H9 (cell line): ENCODE measurements at regions not wholly inside any gene's neighbourhood (a gene's known extent, or its start where the extent isn't known, plus 50 kb on each side); places are given as distances from the start of the nearest gene placed in this dataset.

Source experiments
- DNase-seq: peaks from one replicate; pipeline ENCODE4 v3.0.0-alpha.2; 2017
- H2AFZ ChIP-seq: one replicate; pipeline ENCODE4 v1.6.1; 2013; ENCODE audit warnings: mild to moderate bottlenecking, low read length, control low read depth, moderate library complexity
- H2AK5ac ChIP-seq: 2 replicates; pipeline ENCODE4 v1.6.1; 2013; ENCODE audit warnings: low read length, control low read depth, mixed read lengths; ENCODE audit not compliant: insufficient read length
- H2BK120ac ChIP-seq: one replicate; pipeline ENCODE4 v1.6.1; 2013; ENCODE audit warnings: low read depth, mild to moderate bottlenecking, low read length, control low read depth, inconsistent platforms; ENCODE audit not compliant: poor library complexity, severe bottlenecking
- H2BK12ac ChIP-seq: 2 replicates; pipeline ENCODE4 v1.6.1; 2013; ENCODE audit warnings: low read length, control low read depth, mixed read lengths, low read depth; ENCODE audit not compliant: insufficient read length
- H2BK15ac ChIP-seq: 2 replicates; pipeline ENCODE4 v1.6.1; 2013; ENCODE audit warnings: low read depth, low read length, control low read depth
- H2BK20ac ChIP-seq: one replicate; pipeline ENCODE4 v1.6.1; 2013; ENCODE audit warnings: low read depth, mild to moderate bottlenecking, low read length, control low read depth, inconsistent platforms; ENCODE audit not compliant: poor library complexity, severe bottlenecking
- H2BK5ac ChIP-seq: 2 replicates; pipeline ENCODE4 v1.6.1; 2013; ENCODE audit warnings: low read length, control low read depth, mixed read lengths; ENCODE audit not compliant: insufficient read length
- H3K14ac ChIP-seq: 2 replicates; pipeline ENCODE4 v1.6.1; 2013; ENCODE audit warnings: low read length, control low read depth; ENCODE audit not compliant: insufficient read depth
- H3K18ac ChIP-seq: 2 replicates; pipeline ENCODE4 v1.6.1; 2013; ENCODE audit warnings: low read depth, mild to moderate bottlenecking, mixed read lengths, low read length, control low read depth; ENCODE audit not compliant: insufficient read length
- H3K23ac ChIP-seq: 2 replicates; pipeline ENCODE4 v1.6.1; 2013; ENCODE audit warnings: low read length, control low read depth, mixed read lengths, low read depth; ENCODE audit not compliant: insufficient read length
- H3K23me2 ChIP-seq: 2 replicates; pipeline ENCODE4 v1.6.1; 2013; ENCODE audit warnings: low read depth, mild to moderate bottlenecking, mixed read lengths, low read length, control low read depth; ENCODE audit not compliant: insufficient read length, poor library complexity, severe bottlenecking
- H3K27ac ChIP-seq: 2 replicates; pipeline ENCODE4 v1.5.1; 2013; ENCODE audit warnings: low read length, control low read depth, mixed read lengths, low read depth; ENCODE audit not compliant: insufficient read length
- H3K27me3 ChIP-seq: 2 replicates; pipeline ENCODE4 v1.6.1; 2013; ENCODE audit warnings: low read length, control low read depth, inconsistent platforms; ENCODE audit not compliant: insufficient read depth
- H3K4ac ChIP-seq: 2 replicates; pipeline ENCODE4 v1.6.1; 2013; ENCODE audit warnings: low read depth, mild to moderate bottlenecking, control low read depth, inconsistent platforms, low read length, moderate library complexity
- H3K4me1 ChIP-seq: 2 replicates; pipeline ENCODE4 v1.6.1; 2013; ENCODE audit warnings: low read length, control low read depth, inconsistent platforms; ENCODE audit not compliant: insufficient read depth
- H3K4me2 ChIP-seq: 2 replicates; pipeline ENCODE4 v1.6.1; 2013; ENCODE audit warnings: low read length, control low read depth, mixed read lengths; ENCODE audit not compliant: insufficient read length, insufficient read depth
- H3K56ac ChIP-seq: 2 replicates; pipeline ENCODE4 v1.6.1; 2013; ENCODE audit warnings: low read depth, mild to moderate bottlenecking, mixed read lengths, low read length, control low read depth; ENCODE audit not compliant: insufficient read length
- H3K79me1 ChIP-seq: 2 replicates; pipeline ENCODE4 v1.6.1; 2013; ENCODE audit warnings: low read depth, mild to moderate bottlenecking, moderate library complexity, low read length, control low read depth, inconsistent platforms; ENCODE audit not compliant: insufficient read depth, poor library complexity, severe bottlenecking
- H3K79me2 ChIP-seq: 2 replicates; pipeline ENCODE4 v1.6.1; 2013; ENCODE audit warnings: low read length, control low read depth, inconsistent platforms; ENCODE audit not compliant: insufficient read depth
- H3K9ac ChIP-seq: 2 replicates; pipeline ENCODE4 v1.6.1; 2013; ENCODE audit warnings: low read length, control low read depth, mixed read lengths; ENCODE audit not compliant: insufficient read length; ENCODE audit errors: extremely low read depth
- H3K9me3 ChIP-seq: one replicate; pipeline ENCODE4 v1.6.1; 2013; ENCODE audit warnings: low read depth, low read length, inconsistent platforms; ENCODE audit not compliant: control insufficient read depth
- H3T11ph ChIP-seq: one replicate; pipeline ENCODE4 v1.6.1; 2013; ENCODE audit warnings: mild to moderate bottlenecking, low read length, control low read depth, inconsistent platforms
- H4K20me1 ChIP-seq: one replicate; pipeline ENCODE4 v1.6.1; 2013; ENCODE audit not compliant: control insufficient read depth, insufficient read length, insufficient read depth
- H4K5ac ChIP-seq: 2 replicates; pipeline ENCODE4 v1.6.1; 2013; ENCODE audit warnings: low read depth, mild to moderate bottlenecking, mixed read lengths, low read length, control low read depth; ENCODE audit not compliant: insufficient read length
- H4K8ac ChIP-seq: replicated peaks from 2 replicates; pipeline ENCODE4 v1.6.1; 2013; ENCODE audit warnings: low read length, control low read depth, mixed read lengths, low read depth; ENCODE audit not compliant: insufficient read length
- H4K91ac ChIP-seq: 2 replicates; pipeline ENCODE4 v1.6.1; 2013; ENCODE audit warnings: low read depth, mild to moderate bottlenecking, moderate library complexity, mixed read lengths, low read length, control low read depth; ENCODE audit not compliant: insufficient read length
- H3K27ac Mint-ChIP-seq, 3 experiments: 2 replicates in 2 of 3; 3 replicates in 1 of 3; pipeline ENCODE4 v1.8.0; 2020 to 2021; ENCODE audit warnings: mixed read lengths in 3 of 3, mild to moderate bottlenecking in 1 of 3, moderate library complexity in 1 of 3
- H3K27me3 Mint-ChIP-seq: 2 replicates; pipeline ENCODE4 v1.8.0; 2021; ENCODE audit warnings: low read depth, mild to moderate bottlenecking, moderate library complexity, mixed read lengths
- H3K36me3 Mint-ChIP-seq, 3 experiments: 2 replicates in 2 of 3; 3 replicates in 1 of 3; pipeline ENCODE4 v1.8.0; 2020 to 2021; ENCODE audit warnings: low read depth in 3 of 3, mixed read lengths in 3 of 3; ENCODE audit not compliant: insufficient read depth in 1 of 3
- H3K4me1 Mint-ChIP-seq, 2 experiments: 2 replicates each; pipeline ENCODE4 v1.8.0; 2020; ENCODE audit warnings: mixed read lengths in 2 of 2
- H3K4me3 Mint-ChIP-seq, 2 experiments: 2 replicates in 1 of 2; 3 replicates in 1 of 2; pipeline ENCODE4 v1.8.0; 2020 to 2021; ENCODE audit warnings: mild to moderate bottlenecking in 2 of 2, mixed read lengths in 2 of 2, moderate library complexity in 1 of 2
- H3K9me3 Mint-ChIP-seq, 2 experiments: 2 replicates in 1 of 2; 3 replicates in 1 of 2; pipeline ENCODE4 v1.8.0; 2020; ENCODE audit warnings: mild to moderate bottlenecking in 2 of 2, mixed read lengths in 2 of 2, moderate library complexity in 1 of 2
- WGBS: extraction: QIAGEN DNeasy Blood & Tissue Kit; methylation state at CpG from one replicate; pipeline ENCODE4 v1.1.7; 2013; ENCODE audit warnings: missing lambda C conversion rate, low lambda C conversion rate, mixed read lengths; ENCODE audit not compliant: insufficient read length; ENCODE audit errors: extremely low coverage; 5-methylcytosine and 5-hydroxymethylcytosine counted together
- TF ChIP-seq, protein P1 (sequence below): fragments of 200-600 bp; sonication (generic); conservative IDR thresholded peaks from 3 replicates; pipeline ENCODE4 v1.8.0; 2021; ENCODE audit warnings: antibody characterized with exemption, mild to moderate bottlenecking

DNA sequence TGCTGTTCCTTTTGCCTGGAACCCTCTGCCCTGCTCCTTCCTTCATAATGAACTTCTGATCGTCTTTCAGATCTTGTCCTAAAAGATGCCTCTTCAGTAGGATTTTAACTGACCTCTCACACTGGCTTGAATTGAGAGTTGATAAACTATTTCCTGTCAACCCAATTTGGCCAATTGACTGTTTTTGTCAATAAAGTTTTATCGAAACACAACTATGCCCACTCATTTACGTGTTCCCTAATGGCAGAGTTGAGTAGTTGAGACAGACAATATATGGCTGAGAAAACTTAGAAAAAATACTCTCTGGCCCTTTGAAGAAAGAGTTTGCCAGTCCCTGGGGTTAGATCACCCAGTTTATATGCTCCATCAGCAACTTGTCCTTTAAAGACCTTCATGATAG lies 171.7 kb upstream of the TBX3 start:
- Histone ChIP-seq H2BK120ac (no peak overlapping the region), H3K23ac (no peak overlapping the region), H3K27me3 (no peaks in the 10 kb centered on the region), H3K4ac (no peak overlapping the region), H2BK12ac (no peak overlapping the region), H2AFZ (no peak overlapping the region), H2BK5ac (no peak overlapping the region), H3K18ac (no peak overlapping the region), H3K23me2 (no peaks in the 10 kb centered on the region), H3K56ac (no peak overlapping the region), H3K79me2 (no peaks in the 10 kb centered on the region), H4K5ac (no peak overlapping the region), H2BK20ac (no peak overlapping the region), H3K9ac (no peak overlapping the region), H3K79me1 (no peaks in the 10 kb centered on the region), H3T11ph (no peak overlapping the region), H4K91ac (no peak overlapping the region), H4K8ac (no peak overlapping the region), H3K4me2 (no peak overlapping the region), H3K27ac (no peak overlapping the region), H3K4me1 (no peaks in the 10 kb centered on the region), H2BK15ac (no peak overlapping the region), H3K9me3 (no peaks in the 10 kb centered on the region), H2AK5ac (no peak overlapping the region), H3K14ac (no peak overlapping the region), H4K20me1 (no peaks in the 10 kb centered on the region)
- Mint-ChIP-seq H3K36me3 (peaks cover 0 to 9% (median 0%) of the 10 kb centered on the region in 3 experiments; a peak in 2 of 7 replicates), H3K9me3 (peaks cover 6 to 9% of the 10 kb centered on the region in 2 experiments; a peak in 4 of 5 replicates), H3K27me3 (peaks cover 8% of the 10 kb centered on the region), H3K4me3 (no peak overlapping the region), H3K27ac (no peak overlapping the region), H3K4me1 (no peaks in the 10 kb centered on the region)
- TF ChIP-seq, protein P1, sequence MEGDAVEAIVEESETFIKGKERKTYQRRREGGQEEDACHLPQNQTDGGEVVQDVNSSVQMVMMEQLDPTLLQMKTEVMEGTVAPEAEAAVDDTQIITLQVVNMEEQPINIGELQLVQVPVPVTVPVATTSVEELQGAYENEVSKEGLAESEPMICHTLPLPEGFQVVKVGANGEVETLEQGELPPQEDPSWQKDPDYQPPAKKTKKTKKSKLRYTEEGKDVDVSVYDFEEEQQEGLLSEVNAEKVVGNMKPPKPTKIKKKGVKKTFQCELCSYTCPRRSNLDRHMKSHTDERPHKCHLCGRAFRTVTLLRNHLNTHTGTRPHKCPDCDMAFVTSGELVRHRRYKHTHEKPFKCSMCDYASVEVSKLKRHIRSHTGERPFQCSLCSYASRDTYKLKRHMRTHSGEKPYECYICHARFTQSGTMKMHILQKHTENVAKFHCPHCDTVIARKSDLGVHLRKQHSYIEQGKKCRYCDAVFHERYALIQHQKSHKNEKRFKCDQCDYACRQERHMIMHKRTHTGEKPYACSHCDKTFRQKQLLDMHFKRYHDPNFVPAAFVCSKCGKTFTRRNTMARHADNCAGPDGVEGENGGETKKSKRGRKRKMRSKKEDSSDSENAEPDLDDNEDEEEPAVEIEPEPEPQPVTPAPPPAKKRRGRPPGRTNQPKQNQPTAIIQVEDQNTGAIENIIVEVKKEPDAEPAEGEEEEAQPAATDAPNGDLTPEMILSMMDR = no peak
- WGBS = no CpG with 5 or more reads among the region's 3 CpGs
- DNase-seq = no peak
